ENCODE measurements at regions not wholly inside any gene's neighbourhood (a gene's known extent, or its start where the extent isn't known, plus 50 kb on each side); places are given as distances from the start of the nearest gene placed in this dataset.

DNA sequence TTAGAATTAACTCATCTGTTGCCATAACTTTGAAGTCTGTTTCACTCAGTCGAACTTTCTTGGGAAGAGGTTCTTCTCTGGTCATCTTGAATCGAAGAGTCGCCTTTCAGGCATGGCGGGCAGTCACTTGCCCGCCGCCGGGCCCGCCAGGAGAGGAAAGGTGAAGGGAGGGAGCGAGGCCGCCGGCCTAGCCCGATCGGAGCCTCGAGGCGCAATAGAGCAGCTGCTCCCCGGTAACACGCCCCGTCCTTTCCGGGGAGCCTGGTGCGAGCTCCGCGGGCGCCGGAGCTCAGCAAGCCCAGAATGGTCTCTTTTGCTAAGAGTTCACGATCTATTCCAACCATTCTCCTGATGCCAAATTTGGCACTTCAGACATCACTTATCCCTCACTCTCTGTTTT, 591.8 kb downstream of the TFAP2B start:
- no peak for DNase-seq (ENCODE audit: low spot score)

DNA sequence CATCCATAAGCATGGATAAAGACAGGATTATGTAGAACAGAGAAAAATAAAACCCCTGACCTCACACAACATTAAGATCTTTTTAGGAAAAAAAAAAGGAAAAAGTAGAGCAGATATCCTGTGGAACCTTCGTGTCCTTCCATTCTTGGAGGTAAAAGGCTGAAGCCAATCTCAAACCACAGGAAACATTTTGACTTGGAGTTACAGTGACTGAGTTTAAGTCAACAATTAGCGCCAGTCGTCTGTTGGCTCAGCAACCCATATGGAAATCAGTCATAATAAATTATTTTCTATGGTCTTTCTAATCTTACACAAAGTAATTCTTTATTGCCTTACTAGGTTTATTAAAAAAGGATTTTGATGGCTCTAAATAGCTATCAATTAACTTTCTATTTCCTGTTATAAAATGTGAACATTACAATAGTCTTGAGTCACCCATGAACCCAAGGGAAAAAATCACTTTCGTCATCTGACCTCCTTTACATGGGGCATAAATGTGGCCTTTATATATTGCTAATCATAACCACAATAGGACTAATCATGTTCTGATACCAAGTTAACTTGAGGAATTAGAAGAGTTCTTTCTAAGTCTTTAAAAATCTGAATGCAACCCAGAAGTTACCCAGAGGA, 592.9 kb downstream of the TFAP2B start:
- DNase-seq (ENCODE audit: low spot score) = peak; percentile 78

DNA sequence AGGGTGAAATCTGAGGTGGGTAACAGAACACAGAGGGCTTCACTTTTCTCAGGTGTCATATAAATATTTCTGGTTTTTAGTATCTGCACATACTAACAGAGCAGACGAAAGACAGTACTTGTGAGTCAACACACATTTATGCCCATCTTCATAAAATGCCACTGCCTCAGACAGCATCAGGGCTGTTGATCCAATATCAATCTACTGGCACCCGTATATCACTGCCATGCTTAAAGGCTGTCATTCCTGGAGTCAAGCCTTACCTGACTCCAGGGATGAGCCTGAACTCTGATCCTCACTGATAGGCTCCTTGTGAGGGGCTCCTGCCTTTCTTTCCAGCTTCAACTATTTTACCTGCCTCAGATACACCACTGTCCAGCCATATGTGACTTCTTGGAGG, 595.7 kb downstream of the TFAP2B start:
- DNase-seq (ENCODE audit: low spot score) = no peak

DNA sequence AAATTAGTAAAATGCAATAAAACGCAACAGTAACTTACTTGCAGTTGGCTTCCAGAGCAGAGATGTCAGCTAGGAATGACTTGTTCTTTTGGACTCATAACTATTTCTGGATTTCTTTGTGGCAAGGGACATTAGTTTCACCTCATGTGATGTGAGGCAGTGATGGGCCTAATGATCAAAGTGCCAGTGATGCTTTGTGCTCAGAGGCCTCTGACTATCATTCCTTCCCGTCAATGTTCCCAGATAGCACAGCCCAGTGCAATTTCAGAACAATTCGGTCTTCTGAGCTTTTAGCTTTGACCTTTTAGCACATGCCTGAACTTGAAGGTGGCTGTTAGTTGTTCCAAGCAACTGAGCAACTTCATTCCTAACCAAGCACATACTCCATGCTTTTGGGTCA, 596.8 kb downstream of the TFAP2B start:
- no peak for DNase-seq (ENCODE audit: low spot score)

DNA sequence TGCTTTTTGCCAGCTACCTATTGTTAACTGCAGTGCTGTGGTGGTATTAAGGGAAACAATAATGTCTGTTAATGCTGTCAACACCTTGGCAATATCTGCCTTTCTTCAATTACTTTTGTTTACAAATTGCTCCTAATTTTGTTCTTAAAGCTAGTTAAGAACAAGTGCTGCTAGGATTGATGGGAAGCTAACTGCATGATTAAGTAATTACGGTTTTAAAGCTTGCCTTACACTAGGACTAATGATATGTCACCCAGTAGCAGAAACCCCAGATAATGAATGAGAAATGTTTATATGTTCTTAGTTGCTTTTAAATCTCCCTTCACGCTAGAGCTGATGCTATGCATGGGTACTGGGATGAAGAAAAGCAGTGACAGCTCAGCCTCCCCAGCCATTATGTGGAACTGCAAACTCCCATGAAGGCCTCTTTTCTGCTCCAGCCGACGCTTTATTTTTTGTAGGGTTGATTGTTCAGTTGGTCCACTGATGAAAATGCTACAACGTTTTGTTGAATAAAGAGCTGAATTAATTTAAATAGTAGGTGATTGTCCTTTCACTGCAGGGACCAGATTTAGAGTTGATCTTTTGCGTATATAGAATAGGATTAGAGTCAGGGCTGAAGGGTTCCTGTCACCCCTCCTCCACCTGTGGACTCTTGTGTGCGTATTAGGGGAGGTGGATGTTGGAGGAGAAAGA, 610.5 kb downstream of the TFAP2B start:
- DNase-seq (ENCODE audit: low spot score) = no peak

DNA sequence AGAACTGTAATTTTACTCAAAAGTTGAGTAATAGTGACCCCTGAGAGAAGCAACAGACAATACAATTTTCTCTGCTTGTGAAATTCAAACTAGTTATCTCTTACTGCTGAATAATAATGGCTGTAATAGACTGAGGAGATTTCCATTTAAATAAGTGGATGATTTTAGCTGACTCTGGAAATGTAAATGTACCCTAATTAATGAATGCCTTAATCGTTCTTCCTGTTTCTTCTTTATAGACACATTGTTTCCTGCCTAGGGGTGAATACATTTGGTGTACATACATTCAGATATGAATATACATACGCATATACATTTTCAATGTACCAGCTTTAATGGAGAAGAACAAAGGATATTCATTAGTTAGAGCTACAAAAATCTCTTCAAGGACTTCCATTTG, 611.9 kb downstream of the TFAP2B start:
- DNase-seq (ENCODE audit: low spot score) = no peak

DNA sequence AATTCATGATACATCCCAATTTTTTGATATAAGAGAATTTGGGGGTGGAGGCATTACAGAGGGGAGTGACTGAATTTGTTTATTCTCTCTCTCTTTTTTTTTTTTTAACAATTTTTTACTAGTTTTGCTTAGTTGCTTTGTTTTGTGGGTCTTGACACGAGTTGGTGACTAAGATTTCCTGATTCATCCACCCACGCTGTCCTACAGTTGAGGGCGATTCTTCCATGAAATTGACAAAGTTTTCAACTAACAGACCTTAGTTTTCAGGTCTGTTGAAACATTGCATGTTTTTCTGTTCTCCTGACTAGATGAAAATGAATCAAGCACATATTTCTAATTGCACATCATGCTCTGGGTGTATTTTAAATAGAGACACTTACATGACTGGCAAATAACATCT, 613.8 kb downstream of the TFAP2B start:
- DNase-seq (ENCODE audit: low spot score) = peak; percentile 66

DNA sequence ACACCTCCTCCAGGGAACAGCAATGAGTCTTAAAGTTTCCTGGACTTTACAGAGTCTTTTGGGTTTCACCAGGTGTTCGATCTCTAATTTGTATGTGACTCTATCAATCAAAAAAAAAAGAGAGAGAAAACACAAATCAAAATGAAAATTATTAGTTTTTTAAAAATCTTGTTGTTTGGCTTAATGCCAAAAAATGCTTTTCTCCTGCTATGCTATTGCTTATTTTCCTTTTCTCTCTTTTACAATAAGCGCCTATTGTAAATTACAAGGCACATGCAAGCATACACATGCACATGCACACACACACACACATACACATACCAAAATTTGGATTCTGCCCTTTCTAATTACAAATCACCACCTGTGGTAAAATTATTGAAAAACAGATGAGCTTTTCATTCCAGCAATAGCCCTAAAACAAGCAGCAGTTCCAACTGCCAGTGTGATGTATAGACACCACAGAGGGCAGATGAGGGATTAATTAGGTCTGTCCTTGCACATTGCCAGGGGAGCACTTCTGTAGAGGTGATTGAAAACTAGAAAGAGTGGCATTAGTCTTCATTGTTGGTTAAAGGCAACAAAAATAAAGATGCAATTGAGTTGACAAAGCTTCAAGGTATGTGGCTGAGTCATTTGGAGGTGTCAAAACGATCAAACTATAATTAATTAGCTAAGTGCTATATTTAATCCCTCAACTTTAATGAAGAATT, 631.7 kb downstream of the TFAP2B start:
- no peak for DNase-seq (ENCODE audit: low spot score)

DNA sequence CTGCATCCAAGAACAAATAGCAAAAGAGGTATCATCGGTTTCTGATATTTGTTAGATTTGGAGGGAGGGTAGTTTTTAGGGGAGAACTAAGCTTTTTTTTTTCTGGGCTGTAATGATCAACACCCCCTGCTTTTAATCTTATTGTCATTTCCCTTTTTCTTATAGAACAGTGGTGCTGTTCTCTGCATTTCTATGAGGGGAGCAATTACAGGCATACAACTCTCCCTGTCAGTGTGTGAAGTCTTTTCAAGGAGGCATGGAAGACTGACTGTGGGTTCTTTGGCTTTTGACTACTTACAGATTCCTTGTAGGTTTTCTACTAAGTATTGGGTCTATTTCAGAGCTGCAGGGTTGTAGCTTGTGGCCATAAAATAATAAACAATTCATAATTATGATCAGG, 632.3 kb downstream of the TFAP2B start:
- DNase-seq (ENCODE audit: low spot score) = no peak

DNA sequence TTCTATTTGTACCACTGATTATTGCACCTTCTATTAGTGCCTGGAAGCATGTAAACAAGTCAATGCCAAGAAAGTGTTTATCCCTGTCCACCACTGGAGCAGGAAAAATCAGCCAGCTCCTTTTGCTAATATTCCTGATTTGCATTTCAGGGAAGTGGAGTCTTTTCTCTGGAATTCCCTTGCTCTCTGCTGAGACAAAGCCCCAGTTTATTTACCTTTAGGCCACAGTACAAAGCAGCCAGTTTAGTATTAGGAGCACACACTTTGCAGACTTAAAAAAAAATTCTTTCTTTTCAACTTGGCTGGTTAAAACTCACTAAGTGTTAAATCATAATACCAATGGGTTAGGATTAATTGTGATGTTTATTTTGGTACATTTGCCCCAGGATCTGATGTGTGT, 631.1 kb downstream of the PKHD1 start:
- DNase-seq (ENCODE audit: low spot score) = no peak

DNA sequence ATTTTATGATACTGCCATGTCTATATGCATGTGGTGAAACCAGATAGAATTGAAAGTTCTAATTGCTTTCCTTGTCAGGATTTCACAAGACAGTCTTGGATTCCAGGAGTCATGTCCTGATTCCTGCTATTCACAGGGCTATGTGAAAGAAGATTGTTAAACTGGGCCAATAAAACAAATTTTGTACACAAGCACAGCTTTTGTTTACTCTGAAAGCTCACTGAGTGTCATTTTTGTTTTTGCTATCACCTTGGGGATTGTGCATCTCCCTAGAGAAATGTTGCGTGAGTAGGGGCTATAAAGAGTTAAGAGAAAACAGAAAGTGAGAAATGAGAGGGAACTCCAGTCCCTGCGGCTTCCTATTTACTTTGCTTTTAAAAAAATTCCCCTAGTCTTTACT, 627.5 kb downstream of the PKHD1 start:
- peak; percentile 36 for DNase-seq (ENCODE audit: low spot score)

DNA sequence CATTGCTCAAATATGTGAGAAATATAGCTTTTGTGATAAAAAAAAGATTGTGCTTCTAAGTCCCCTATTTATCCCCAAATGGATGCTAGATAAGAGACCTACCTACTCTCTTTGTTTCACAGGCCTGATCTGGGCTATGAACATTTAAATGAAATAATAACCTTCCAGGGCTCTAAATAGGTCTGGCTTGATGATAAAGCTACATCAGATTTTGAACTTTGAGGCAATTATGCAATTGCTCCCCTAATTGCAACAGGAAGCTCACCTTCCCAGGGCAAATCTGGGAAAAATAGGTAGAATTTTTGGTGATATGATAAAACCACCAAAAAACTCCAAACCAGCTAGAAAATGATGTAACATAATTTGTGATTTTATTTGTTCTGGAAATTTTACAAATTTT, 624.5 kb downstream of the PKHD1 start:
- no peak for DNase-seq (ENCODE audit: low spot score)

DNA sequence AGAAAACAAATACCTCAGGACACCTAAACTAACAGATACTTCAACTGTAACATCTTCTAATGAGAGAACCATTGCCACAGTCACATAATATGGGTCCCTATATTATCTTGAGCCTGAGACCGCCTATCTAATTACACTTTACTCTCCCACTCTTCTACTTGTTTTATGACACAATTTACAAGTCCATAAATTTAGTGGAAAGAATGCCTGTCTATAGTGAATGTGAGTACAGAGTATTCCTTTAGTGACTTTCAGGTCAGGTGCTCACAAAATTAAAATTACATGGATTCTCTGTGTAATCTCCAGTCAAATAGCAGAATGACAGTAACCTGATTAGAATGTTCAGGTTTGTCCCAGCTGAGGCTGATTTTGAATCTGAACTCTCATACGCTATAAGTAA, 624.1 kb downstream of the PKHD1 start:
- DNase-seq (ENCODE audit: low spot score) = no peak

DNA sequence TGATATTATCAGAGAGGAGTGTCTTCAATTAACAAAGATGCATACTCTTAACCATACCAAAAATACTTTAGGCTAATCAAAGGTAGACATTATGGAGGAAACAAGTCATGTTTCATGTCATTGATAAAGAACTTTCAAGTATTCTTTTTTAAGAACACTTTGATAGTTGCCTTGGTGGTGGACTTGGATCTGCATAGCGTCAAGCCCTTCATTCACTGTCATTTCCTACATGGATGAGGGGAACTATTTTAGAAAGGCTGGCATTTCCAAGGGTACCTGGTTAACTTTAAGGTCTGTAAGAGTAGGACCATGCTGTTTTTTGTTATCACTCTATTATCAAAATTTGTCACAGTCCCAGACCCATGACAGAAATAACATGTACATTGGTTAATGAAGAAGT, 622.5 kb downstream of the PKHD1 start:
- no peak for DNase-seq (ENCODE audit: low spot score)

DNA sequence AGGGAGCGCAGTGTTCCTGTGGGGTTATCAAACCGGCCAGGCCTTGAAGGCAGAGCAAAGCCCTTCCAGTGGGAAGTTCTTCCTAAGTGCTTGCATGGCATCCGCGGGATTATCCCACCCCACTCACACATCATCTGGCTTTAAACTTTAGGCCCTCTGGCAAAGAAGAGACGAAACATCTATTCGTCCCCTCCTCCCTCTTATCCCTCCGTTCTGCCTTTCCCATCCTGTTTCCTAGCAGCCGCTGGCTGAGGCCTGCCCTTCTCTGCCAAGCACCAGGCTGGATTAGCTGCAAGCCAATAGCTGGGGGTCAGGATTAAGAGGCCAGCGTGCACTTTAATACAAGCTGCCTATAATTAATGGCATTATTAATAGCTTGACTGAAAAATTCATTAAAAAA, 621.0 kb downstream of the PKHD1 start:
- DNase-seq (ENCODE audit: low spot score) = no peak

DNA sequence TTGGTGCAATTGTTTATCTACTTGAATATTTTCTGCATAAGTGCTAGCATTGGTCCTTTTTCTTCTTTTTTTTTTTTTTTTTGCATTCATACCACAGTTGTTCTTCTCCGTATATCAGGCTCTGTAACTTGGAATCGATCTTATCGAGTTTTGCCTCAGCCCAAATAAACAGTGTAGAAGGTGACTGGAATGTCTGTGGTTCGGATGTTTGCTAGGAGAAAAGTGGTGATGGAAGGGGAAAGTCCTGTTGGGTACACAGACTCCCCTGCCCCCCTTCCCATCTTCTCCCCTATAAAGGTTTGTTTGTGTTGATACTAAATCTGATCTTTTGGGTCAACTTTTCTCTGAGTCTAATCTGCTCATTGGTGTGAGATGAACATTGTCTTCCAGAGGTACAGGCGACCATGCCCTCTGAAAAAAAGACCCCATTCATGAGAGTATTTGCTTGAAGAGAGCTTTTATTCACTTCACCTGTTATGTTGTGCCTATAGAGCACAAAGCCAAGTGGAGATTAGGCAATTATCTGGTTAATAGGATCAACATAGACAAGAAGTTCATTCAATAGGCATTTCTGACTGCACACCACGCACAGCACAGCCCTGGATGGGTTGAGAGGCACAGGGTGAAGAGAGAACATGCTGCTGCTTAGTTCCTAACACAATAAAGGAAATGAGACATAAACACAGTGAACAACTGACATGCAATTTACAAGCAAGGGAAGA, 620.0 kb downstream of the PKHD1 start:
- peak; percentile 26 for DNase-seq (ENCODE audit: low spot score)

DNA sequence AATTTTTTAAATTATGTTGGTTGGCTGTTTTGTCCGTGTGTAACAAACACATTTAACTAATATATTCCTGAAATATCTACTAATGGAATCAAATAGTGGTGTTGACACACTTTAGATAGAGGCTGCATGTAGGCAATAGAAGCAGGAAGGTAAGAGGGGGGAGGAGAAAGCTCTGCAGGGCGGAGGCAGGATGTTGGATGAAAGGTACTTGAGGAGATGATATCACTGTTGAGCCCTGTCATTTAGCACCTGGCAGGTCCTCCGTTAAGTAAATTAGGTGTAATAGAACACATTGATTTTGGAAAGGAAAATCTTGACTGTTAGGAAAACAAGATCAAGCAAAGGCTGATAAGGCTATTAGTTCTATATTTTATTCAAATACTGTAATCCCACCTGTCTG, 618.7 kb downstream of the PKHD1 start:
- no peak for DNase-seq (ENCODE audit: low spot score)

DNA sequence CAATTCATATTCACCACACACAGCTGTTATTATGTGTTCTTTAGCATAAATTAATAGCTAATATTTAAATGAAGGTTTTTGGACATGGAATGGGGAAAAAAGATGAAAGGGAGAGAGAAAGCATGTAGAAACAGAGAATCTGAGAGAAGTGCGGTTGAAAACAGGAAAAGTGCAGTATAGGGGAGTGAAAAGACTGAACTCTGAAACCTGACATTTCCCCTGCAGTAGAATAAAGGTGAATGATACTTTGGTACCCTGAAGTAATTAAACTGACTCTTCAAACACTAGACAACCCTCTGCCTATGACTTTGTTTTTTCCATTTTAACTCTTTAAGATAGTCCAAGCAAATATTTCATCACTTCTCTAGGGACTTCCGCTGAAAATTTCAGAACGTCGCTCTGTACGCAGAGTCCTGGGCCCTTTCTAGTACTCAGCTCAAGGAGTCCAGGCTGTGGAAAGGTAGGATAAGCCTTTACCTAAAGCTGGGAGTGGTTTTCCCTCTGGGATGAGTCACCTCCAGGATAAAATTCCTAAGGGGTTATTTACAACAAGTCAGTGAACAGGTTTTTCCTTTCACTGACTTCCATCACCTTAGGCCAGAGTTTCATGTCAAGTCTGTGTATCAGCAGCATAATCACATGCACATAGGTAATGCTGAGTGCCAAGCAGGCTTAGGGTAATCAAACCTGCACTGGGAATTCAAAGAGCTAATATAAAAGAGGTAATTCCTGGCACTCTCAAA, 614.5 kb downstream of the PKHD1 start:
- DNase-seq (ENCODE audit: low spot score) = no peak

DNA sequence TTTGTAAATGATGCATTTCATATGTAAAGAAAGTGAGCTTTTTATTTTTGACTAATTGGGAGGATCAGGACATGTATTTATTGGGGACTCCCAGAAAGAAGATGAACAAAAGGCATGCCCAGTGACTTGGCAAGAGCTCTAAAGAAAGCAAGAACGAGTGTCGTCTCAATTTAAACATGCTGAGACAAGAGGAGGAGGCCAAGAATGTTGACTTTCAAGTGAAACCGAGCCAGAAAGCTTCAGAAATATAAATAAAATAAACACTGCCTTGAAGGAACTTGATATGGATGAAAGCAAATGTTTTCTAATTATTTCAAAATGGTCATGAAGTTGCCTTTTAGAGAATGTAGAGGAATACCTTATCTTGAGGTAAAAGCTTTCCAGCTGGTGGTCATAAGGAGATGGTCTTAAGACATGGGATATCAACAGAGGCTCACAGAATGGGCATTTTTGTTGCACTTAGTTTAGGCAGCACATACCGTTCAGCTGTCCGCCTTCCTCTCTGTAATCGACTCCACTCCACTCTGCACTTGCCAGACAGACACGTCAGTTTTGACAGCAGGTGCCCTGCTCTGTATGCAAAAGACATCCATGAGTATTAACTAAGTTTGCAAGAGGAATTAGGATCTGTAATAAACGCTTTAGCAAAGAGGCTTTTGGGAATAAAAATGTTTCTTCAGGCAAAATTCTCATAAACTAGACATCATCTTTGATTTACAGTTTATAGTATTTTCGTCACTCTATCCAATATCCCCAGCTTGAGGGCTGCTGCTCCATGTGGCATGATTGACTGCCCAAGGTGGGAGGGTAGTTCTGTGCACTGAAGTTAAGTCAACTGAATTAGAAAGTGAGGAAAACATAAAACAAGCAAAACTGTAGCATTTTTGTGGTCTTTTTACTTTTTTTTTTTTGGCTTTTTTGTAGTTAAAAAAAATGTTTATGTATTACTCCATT, 613.1 kb downstream of the PKHD1 start:
- no peak for DNase-seq (ENCODE audit: low spot score)

DNA sequence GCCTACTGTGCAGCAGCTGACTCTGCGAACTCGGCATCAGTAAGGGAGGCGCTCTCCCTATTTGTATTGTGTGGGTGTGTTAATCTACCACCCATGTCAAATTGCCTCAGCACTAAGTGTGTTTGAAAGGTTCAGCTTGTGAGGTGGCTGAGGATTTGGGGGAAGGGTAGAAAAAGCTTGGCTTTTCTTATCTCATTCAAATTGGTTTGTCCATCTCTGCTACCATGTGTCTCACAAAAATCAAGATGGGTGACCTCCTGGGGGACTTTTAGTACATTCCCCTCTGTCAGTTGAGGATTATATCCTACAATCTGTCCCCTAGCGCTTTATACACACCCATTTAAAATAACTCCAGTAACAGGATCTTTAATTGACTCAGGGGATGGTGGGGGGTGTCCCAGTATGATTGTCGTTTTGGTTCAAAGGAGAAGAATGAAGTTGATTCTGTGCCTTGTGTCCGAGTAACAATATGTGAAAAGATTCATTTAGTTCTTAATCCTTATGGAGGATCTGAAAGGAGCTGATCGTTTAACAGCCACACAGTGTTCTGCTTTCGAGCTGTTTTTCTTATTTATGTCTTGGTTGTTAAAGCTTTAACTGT, 609.6 kb downstream of the PKHD1 start:
- no peak for DNase-seq (ENCODE audit: low spot score)

DNA sequence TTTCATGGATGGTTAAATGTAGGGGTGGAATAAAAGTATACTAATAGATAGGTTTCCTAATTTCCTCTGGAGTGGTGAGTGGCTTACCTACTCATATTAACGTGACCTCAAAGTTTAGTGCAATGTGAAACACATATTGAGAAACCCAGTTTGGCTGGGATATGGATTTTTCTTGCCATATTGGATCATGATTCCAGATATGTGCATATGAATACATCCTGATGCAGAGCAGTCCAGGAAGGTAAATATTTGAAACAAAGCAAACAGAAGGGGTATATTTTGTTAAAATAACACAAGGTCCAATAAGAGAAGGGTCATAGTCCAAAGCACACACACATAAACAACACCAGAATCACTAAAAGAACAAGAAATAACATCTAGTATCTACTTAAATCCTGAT, 608.1 kb downstream of the PKHD1 start:
- no peak for DNase-seq (ENCODE audit: low spot score)
